GM18519 (cell line): ENCODE measurements at regions not wholly inside any gene's neighbourhood (a gene's known extent, or its start where the extent isn't known, plus 50 kb on each side); places are given as distances from the start of the nearest gene placed in this dataset.

Source experiments
- ATAC-seq: cut with Tn5 transposase; IDR thresholded peaks from one replicate; pipeline ENCODE4 v1.9.1; 2021; ENCODE audit warnings: mild to moderate bottlenecking, moderate library complexity; ENCODE audit not compliant: unreplicated experiment, low FRiP score

DNA sequence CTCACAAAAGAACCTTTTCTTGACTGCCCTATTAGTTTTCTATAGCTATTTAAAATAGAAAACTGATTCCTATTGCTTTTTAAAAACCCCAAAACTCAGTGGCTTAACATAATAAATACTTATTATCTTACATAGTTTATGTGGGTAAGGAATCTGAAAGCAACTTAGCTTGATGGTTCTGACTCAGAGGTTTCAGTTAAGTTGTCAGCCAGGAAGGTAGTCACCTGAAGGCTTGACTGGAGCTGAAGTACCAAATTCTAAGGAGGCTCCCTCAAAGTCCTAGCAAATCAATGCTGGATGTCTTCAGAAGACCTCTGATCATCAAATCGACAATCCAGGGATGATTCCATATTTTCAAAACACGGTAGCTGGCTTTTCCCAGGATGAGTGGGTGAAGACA lies 546.6 kb upstream of the CDH2 start:
- no peak for ATAC-seq

DNA sequence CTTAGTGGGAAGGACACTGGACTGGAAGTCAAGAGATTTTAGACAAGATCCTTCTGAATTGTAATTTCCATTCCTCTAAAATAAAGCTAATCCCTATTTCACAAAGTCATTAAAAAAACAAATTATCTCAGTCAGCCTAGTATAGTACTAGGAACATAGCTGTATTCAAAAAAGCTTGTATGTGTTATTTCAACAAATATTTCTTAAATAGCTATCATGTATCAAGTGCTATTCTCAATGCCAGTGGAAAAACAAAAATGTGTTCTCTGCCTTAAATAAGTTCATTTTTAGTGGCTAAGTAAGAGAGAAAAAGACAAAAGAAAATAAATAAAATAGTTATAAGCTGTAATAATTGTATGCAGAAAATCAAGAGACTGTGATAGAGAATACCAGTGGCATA lies 541.8 kb upstream of the CDH2 start:
- ATAC-seq = no peak

DNA sequence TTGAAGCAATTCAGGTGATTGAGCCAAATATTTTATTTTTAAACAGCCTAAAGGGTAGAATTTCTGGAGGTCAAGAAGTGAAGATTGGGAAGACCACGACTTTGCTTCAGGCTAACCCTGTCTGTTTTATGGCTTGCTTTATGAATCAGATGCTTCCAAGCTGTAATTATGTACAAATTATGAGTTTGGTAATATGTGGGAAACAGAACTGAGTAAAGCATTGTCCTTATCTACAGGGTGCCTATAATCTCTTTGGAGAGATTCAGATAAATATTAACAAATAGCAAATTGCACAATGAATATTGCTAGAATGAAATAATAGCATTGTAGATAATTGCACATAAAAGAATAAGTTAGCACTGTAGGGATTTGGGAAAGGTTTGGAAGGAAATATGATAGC lies 539.4 kb upstream of the CDH2 start:
- no peak for ATAC-seq

DNA sequence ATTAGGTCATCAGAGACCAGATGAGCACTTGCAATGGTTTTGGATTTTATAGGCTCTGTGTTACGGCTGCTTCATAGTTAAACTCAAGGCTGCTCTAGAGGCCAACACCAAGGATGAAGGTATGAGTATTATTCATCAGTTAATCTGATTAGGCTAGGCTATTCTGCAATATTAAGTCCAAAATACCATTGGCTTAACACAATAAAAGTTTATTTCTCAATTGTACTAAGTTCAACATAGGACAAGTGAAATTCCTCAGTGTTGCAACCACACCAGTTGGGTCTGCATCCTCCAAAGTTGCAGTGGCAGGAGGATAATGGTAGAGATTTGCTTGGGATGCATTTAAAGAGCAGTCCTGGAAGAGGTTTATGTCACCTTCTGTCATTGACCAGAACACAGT lies 538.3 kb upstream of the CDH2 start:
- no peak for ATAC-seq

DNA sequence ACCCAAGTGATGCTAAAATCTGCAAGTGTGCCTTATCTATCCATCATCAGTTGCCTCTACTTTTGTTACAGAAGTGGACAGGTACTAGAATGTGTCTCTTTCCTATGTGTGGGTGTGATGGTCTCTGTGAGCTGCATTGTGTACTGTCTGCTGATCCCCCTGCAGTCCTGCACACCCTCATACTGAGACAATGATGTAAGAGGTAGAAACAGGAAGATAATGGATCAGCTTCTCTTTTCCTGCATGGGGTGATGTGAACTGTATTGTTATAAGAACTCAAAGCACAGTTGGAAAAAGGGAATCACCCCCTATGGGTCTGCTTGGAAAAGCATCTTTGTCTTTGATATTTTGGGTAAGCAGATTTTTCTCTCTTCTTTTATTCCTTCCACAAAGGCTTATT lies 537.6 kb upstream of the CDH2 start:
- no peak for ATAC-seq

DNA sequence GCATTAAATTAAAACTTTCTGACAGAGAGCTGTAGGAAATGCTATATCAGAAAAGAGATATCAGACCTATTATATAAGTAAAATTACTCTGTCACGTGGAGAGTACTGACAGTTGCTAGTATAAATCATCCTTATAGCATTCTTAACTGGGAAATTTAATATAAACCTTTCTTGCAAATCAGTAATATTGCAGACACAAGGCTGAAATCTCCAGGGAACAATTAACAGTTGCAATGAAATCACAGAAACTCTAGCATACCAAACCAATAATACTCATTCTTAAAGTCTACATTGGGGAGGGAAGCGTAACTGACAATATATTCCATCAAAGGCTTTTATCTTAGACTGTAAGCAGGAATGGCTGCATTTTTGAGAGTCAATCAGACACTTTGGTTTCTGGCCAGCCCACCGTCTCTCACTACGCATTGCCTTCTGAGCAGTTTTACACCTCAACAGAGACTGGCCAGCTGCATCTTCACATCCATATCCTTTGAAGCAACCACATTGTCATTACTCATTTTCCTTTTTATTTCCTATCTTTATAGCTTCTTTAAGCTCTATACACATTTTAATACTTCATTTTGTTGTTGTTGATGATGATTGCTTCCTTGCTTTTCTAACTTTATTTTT lies 536.0 kb upstream of the CDH2 start:
- ATAC-seq = no peak

DNA sequence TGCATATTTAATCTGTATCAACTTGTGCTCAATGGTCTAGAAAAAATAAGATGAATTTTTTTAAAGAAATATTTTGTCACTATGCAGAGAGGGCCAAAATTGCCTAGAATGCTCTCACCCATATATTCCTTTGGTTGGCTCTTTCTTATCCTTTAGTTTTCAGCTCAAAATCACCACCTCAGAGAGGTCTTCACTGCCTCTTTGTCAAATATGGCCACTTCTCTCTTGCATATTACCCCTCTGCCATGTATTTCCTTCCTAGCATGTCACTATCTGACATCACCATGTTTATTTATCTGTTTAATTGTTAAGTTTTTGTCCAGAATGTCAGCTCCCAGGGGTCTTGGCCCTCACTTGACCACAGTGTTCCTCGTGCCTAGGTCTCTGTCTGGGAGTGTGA lies 535.2 kb upstream of the CDH2 start:
- ATAC-seq = no peak

DNA sequence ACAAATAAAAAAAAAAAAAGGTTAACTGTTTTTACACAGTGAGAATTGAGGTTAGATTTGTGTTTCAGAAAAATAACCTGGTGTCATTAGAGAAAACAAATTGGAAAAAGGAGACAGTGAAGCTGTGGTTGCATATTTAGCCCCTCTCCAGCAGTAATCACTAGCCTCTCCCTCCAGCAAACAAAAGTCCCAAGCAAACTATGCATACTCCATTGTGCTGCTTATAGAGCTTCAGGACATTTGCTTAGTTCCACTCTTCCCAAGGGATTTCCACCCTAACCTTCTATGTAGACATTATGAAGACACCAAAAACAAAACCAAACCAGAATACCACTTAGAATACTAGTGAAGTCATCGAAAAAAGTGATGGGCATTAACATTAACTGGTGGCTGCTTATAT lies 534.2 kb upstream of the CDH2 start:
- no peak for ATAC-seq

DNA sequence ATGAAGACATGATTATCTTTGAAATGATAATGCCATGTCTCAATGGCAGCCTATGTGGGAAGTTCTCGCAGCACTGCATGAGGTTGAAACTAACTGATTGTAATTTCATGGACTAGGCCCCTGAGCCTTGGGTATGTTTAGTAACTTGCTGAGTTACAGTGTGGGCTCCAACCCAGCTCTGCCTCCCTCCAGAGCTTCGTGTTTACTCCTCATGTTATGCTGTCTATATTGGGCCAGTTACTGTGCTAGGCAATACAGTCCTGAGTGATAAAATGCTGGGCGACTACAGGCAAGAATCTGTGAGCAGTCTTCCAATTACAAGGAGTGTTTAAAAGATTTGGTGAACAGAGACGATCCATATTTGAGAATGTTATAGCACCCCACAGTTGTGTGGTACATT lies 530.1 kb upstream of the CDH2 start:
- no peak for ATAC-seq

DNA sequence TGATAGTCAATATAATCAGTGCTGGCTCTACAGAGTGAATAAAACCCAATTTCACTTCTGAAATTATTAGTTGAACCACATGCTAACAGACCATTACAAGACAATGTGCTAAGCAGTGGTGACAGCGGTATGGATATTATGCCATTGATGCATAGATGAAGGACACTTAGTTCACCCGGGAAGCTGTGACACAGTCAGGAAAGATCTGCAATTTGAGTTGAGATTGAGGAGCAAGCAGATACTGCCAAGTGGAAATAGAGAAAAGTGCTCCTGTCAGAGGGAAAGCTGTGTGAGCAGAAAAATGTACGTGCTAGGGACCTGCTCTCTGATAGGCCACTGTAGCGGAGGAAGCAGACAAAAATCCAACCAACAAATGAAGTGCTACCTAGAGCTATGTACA lies 529.5 kb upstream of the CDH2 start:
- ATAC-seq = no peak

DNA sequence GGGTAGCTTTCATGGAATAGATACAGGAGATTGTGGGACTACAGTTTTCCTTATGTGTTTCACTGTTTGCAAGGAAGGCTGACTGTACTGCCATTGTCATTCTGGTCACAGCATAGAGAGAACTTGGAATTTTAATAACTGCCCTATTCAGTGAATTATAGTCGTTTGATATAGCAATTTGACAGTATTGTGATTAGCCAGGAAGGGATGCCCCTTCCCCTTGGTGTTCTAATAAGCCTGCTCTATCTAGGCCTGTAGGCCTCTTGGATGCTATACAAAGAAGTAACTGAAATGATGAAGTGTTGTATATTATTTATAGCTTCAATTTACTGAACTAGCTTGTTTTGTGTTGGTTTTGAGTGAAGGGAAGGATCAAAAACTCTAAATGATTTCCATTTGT lies 528.6 kb upstream of the CDH2 start:
- no peak for ATAC-seq

DNA sequence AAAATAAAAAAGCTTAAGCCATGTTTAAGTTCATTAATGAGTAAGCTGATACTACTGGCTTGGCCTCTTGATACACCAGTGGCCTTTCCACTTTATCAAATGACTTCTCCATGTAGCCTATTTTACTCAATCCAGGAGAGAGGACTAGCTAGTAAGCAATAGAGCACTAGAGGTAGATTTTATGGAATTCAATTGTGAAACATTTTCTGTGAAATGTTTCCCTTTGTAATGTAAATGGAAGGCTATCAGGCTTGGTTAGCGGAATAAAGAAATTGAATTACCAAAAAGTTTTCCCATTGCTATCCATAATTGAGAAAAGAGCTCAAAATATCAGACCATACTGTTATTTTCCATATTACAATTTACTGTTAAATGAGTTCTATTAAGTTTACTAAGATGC lies 515.4 kb upstream of the CDH2 start:
- no peak for ATAC-seq

DNA sequence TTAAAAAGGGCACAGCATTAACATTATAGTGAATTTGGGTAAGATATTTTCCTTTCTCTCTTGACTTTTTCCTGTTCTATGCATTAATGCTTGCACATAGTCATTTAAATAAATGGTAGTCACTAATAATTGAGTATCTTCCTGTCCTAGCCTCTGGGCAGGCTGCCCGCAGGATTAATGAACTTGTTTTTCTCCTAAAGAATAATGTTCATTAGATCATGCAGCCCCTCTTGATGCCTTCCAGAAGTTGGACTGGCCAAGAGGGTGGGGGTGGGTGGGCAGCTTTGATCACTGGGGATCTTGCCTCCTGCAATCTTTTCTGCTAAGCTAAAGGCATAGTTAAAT lies 514.5 kb upstream of the CDH2 start:
- ATAC-seq = no peak

DNA sequence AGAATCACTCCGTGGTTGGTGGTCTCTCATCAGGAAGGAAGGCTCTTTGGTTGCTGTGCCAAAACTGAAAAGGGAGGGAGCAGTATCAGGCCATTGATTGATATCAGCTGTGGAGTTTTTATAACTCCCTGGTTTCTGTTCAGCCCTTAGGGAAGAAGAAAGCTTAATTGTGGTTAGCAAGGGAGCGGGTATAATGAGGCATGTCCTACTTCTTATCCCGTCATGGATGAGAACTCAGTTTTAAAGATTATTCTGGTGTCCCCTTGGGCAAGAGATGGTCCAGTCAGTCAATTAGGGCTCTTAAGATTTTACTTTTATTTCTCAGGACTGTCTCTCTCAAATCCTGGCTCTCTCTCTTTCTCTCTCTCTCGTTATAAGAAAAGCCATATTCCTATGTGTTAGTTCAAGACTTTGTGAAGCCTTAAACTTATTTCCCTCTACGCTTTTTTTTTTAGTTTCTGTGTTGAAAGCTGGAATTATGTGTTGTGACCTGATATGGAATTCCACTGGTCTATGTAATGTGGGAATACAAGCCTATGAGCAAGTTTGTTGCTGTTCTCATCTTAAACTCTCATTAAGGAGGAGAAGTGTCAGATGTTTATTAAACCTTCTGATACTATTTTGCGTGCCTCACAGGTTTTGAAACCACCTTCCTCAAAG lies 514.0 kb upstream of the CDH2 start:
- no peak for ATAC-seq

DNA sequence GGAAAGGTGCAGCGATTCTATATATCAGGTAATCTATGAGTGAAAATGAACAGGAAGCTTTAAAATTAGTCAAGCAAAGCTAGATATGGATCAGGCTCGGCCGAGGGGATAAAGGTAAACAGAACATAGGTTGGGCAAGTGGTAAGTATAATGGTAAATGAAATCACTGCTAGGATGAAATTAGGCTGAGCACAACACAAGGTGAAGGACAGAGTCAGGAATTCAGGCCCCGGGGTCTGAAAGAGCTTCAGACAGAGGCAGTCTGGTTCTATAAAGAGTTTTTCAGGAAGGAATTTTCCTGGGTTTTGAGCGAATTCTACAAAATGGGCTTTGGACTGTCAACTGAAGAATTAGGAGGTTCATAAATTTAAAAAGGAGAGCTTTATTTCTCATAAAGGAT lies 513.2 kb upstream of the CDH2 start:
- no peak for ATAC-seq

DNA sequence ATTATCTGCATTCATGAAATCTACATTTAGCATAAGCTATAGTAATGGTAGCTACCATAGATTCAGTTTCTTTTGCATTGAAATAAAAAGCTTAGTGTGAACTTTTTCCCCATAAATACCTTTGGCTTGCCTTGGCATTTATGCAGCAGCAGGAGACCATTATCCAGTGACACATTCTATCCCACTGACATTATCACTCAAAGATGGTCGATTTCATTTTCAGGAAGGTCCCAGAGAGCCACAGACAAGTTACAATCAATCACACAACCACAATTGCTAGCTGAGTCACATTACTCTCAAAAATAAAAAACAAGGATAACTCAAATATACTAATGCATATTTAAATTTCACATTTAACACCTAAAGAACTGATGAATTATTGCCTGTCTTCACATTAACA lies 512.7 kb upstream of the CDH2 start:
- no peak for ATAC-seq

DNA sequence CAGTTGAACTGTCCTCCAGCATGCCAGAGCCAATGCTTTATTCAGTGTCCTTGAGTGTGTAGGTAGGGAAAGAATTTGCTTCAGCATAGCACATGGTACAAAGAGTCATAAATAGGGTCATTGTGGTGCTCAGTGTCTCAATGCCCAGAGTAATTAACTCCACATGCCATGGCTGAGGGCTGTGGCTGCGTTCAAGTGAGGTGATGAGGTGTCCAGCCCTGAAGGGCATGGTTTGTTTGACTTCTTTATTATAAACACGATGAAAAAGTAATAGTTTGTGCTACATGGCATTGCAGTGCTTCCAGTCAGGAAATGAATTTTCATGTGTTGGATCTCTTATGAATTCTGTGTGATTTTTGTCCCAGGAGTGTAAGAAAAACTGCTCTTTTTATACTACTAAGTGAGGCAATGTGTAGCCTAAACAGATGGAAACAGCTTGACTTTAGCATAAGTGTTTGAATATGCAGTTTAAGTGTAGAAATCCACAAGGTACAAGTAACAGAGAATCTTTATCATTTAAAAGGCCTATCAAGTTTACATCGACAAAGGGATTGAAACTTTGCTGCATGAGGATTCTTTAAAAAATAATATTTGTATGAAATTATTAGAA lies 507.9 kb upstream of the CDH2 start:
- no peak for ATAC-seq

DNA sequence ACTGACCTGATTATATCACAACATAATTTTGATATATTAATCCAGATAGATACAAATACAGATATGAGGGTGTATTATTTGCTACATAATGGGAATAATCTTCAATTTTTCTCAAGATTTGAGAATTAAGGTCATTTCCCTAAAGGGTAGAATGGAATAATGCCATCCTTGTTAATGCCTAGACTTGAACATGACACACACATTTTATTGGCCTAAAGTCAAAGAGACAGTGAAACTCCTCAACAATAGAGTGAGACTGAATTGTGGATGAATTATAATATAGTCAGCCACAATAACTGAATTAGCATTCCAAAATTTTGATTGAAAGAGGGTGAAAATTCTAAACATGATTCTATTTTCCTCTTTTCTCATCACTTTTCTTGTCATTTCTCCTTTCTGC lies 506.0 kb upstream of the CDH2 start:
- ATAC-seq = no peak

DNA sequence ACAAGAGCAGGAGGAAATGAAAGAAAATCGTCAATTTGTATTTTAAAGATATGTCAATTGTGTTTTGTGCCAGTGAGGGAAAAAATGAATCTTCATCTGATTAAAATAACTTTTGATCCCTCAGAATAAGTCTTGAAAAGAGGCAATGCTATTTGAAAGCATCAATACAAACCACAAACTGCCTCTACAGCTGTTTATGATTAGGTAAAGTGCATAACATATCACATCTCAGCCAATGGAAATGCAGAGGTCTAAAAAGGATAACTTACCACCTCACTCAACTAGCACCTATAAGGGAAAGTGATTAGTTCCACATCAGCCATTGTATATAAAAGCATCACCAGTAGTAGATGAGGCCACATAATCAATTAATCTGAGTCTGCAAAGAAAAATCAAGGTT lies 492.2 kb upstream of the CDH2 start:
- ATAC-seq = no peak

DNA sequence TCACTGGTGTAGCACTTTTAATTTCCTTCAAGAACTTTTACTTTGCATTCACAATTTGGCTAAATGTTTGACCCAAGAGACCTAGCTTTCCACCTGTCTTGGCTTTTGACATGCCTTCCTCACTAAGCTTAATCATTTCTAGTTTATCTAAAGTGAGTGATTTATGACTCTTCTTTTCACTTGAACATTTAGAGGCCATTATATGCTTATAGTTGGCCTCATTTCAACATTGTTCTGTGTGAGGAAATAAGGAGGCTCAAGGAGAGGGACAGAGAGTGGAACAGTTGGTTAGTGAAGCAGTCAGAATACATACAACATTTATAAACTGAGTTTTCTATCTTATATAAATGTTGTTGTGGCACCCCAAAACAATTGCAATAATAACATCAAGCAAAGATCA lies 489.3 kb upstream of the CDH2 start:
- ATAC-seq = no peak

DNA sequence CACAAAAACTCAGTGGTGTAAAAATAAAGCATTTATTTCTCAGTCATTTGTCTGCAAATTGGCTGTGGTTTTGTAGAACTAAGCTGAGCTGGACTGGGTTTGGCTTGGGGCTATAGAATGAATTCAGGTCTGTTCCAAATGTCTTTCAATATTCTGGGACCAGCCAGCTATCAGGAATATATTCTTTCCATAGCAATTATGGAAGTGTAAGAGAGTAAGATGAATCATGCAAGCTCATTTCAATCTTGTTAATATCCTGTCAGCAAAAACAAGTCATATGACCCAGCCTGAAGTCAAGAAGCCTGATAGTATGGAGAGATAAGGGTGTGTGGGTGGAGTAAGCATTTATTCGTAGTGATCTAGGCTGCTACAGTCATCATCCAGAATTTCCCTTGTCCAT lies 481.0 kb upstream of the CDH2 start:
- ATAC-seq = no peak

DNA sequence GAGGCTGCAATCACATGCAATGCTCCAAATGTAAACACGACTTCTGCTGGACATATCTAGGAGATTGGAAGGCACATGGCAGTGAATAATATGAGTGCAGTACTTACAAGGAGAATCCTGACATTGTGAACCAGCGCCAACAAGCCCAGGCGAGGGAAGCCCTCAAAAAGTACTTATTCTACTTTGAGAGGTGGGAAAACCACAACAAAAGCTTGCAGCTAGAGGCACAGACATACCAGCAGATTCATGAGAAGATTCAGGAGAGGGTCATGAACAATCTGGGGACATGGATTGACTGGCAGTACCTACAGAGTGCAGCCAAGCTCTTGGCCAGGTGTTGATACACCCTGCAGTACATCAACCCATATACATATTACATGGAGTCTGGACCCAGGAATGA lies 475.7 kb upstream of the CDH2 start:
- no peak for ATAC-seq

DNA sequence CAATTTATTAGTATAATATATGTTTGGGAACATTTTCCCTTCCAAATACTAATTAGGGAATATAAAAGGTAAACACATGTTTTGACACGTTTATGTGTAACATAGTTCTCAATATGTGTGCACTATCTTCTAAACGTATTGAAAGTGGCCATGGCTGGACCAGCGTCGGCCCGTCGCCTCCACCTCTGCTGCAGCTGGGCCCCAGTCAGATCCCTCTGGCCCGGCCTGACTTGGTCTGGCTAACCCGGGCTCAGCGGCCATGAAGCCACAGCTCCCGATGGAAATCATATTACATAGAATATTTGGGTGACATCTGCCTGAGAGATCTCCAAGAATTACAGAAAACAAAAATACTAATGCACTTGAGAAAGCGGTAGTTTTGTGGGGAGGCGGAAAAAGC lies 474.4 kb upstream of the CDH2 start:
- no peak for ATAC-seq
